ENCODE measurements at regions not wholly inside any gene's neighbourhood (a gene's known extent, or its start where the extent isn't known, plus 50 kb on each side); places are given as distances from the start of the nearest gene placed in this dataset.

DNA sequence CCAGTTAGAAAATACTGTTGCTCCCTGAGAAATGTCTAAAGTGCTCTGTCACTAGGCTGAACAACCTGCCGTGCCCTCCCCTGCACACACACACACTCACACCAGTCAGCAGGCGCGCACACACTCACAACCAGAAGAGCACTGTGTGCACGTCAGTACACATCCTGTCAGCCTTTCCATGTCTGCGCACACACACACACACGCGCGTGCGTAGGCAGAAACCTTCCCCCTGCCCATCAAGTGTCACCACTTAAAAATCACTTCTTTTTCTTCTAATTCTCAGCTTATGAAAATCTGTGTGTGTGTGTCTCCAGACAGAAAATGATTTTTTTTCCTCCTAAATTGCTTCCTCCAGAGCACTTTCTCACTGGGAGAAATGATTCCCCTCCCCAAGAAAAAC lies 100.3 kb downstream of the EDN3 start:
- TF ChIP-seq, protein P1, sequence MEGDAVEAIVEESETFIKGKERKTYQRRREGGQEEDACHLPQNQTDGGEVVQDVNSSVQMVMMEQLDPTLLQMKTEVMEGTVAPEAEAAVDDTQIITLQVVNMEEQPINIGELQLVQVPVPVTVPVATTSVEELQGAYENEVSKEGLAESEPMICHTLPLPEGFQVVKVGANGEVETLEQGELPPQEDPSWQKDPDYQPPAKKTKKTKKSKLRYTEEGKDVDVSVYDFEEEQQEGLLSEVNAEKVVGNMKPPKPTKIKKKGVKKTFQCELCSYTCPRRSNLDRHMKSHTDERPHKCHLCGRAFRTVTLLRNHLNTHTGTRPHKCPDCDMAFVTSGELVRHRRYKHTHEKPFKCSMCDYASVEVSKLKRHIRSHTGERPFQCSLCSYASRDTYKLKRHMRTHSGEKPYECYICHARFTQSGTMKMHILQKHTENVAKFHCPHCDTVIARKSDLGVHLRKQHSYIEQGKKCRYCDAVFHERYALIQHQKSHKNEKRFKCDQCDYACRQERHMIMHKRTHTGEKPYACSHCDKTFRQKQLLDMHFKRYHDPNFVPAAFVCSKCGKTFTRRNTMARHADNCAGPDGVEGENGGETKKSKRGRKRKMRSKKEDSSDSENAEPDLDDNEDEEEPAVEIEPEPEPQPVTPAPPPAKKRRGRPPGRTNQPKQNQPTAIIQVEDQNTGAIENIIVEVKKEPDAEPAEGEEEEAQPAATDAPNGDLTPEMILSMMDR (IDR thresholded peaks at IDR 0.05; ENCODE audit: insufficient read depth, low read length, poor library complexity, severe bottlenecking): no peak
- no peak for TF ChIP-seq EZH2phosphoT487 (conservative IDR thresholded peaks at IDR 0.05; ENCODE audit: low read length)

All from SU-DHL-6 (cell line).